COLO668 (cell line): ENCODE measurements at regions not wholly inside any gene's neighbourhood (a gene's known extent, or its start where the extent isn't known, plus 50 kb on each side); places are given as distances from the start of the nearest gene placed in this dataset.

ENCODE experiments used
- DNase-seq: peaks from one replicate; lab custom pipeline; 2025; ENCODE audit not compliant: unreplicated experiment; lab: John Stamatoyannopoulos, UW

DNA sequence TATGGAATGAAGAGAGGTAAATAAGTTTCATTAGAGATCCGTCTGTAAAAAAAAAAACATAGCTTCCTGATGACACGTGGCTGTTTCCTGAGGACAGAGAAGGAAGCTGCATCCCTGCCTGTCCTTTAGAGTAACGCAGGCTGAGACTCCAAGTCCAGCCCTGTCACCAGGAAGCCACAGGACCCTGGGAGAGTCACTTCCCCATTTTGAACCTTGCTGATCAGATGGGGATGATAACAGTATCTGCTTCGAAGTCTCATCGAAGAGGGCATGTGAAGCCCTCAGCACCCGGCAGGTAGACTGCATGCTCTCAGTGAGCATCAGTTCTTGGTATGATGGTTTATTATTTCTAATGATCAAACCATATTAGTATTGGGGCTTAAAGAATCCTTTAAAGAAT lies 139.1 kb upstream of the KCNG1 start:
- no peak for DNase-seq

GRCh38 chr20:51160821-51161220 lies 137.9 kb upstream of the KCNG1 start:
- no peak for DNase-seq

DNA sequence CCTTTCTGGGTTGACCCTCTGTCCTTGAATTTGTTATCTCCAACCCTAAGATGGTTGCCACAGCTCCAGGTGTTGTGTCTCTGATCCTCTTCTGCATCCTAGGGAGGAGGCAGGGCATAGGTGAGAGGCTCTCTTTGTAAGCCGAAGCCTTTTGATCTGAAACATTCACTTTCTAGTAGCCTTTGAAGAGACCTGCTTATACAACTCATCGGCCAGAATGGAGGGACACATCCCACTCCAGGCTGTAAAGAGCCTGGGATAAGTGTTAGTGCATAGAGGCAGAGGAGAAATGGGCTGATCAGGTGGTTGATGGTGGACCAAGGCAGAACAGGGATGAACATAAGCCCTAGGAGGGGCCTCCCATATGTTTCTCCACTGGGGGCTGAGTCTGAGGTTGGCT lies 137.1 kb upstream of the KCNG1 start:
- no peak for DNase-seq

DNA sequence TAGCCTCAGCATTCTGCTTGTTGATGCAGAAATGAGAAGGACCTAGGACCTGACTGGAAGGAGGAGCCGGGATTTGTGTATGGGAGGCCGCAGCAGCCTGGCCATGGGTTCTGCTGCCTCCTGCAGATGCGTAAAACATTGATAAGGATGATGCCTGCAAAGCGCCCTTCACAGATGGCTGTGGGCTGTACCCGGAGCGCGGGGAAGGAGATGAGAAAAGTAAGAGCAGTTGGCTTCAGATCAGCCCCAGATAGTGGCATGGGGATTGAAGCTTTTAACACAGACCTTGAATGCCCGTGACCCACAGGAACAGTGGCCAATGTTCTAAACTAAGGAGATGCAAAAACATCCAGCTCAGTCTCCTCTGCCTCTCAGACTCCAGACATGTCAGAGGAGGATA lies 136.4 kb upstream of the KCNG1 start:
- DNase-seq: no peak

- DNase-seq: no peak
Measured at GRCh38 chr20:51158226-51158625, 135.3 kb upstream of the KCNG1 start.

DNA sequence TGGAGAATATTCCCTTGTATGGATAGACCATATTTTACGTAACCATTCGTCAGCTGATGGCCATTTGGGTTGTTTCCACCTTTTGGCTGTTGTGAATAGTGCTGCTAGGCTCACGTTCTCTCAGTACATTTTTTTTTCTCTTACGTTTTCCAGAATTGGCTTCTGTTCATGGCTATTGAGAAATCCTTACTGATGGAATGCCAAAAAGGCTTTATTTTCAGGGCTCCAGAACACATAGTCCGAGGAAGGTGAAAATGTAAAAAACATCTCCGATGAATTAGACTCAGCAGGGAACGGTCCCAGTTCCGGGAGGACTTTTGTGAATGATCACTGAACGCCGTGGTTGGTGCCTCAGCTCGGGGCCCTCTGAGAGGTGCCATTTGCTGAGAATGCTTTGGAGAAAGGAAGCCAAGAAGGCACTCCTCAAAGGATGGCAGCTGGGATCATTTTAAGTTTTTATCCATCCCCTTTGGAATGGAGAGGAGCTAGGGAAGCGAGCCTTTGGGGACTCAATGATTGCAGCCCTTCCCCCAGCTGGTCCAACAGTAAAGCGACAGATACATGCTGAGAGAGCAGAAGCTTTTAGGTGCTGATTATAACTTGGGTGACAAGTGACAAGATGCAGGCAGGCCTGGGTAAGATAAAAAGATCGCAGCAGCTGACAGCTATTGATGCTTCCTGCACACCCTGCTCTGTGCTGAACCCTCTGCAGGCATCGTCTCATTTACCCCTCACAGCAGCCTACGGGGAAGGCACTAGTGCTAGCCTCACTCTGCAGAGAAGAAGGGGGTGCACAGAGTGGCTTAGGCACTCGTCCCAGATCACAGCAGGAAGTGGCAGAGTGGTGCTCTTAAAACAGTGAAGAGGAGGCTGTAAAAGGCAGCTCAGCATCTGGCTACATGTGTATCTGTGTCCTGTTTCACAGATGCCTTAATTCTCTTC lies 133.4 kb upstream of the KCNG1 start:
- no peak for DNase-seq

- no peak for DNase-seq
Measured at GRCh38 chr20:51154708-51155690, 132.1 kb upstream of the KCNG1 start.

GRCh38 chr20:51153867-51154707 lies 131.2 kb upstream of the KCNG1 start:
- no peak for DNase-seq

GRCh38 chr20:51148941-51149340 lies 126.0 kb upstream of the KCNG1 start:
- DNase-seq: no peak

DNA sequence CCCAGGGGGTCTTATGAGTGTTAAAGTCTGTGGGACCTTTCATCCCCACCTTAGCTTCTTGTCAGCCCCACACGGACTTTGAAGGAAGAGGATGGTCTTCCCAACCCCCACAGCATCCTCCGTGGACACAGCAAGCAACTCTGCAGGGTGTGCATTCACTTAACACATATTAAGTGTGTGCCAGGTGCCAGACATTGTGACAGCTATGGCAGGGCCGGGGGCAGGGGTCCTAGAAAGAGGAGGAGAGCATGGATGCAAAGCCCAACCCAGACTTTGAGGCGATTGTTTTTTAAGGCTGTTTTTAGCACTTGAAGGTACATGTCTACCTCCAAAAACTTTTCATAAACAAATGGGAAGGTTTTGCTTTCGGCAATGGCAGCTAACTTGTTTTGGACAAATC lies 121.6 kb upstream of the KCNG1 start:
- no peak for DNase-seq

DNA sequence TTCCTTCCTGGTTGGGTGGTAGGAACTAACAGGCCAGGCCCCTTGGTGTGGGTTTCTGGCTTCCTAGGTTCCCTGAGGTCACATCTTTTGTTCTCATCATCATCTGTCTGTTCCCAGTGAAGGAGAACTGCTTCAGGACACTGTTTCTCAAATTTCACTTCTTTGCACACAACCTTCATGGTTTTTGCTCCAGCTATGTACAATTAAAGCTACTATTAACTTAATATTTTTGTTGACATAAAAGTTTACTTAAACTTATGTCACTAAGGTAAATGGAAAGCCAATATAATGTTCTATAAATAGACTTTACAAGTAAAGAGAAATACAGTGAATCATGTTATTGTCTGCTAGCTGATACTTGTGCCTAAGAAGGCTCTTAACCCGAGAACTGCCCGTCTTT lies 120.7 kb upstream of the KCNG1 start:
- DNase-seq: no peak

DNA sequence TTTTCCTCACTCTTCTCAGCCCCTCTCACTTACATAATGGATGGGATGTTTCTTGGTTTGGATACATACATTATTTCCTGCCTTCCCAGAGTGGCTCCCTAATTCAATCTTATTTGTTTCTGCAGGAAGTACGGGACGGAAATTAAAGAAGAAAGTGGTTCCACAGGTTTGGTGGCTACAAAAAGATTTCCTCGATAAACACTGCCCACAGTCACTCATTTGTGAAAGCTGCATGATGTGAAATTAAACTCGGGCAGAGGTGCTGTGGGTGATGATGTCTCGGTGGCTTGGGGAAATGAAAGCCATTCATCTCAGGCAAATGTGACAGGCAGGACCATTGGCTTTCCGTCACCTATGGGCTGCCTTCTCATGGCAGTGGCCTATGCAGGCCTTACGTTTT lies 119.5 kb upstream of the KCNG1 start:
- DNase-seq: no peak

GRCh38 chr20:51140671-51141070 lies 117.8 kb upstream of the KCNG1 start:
- no peak for DNase-seq

- no peak for DNase-seq
Measured at GRCh38 chr20:51139891-51140290, 117.0 kb upstream of the KCNG1 start.

DNA sequence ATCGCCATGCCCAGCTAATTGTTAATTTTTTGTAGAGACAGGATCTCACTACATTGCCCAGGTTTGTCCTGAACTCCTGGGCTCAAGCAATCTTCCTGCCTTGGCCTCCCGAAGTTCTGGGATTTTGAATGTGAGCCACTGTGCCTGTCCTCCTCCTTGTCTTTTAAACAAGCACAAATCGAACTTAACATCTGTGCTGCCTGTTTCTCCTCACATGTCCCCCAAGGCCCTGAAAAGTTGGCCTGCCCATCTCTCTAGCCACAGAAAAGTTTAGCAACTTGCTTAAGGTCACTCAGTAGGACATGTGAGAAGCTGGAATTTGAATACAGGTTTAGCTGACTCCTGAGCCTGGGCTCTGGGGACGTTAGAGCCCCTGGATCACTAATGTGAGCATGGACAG lies 115.7 kb upstream of the KCNG1 start:
- DNase-seq: no peak

DNA sequence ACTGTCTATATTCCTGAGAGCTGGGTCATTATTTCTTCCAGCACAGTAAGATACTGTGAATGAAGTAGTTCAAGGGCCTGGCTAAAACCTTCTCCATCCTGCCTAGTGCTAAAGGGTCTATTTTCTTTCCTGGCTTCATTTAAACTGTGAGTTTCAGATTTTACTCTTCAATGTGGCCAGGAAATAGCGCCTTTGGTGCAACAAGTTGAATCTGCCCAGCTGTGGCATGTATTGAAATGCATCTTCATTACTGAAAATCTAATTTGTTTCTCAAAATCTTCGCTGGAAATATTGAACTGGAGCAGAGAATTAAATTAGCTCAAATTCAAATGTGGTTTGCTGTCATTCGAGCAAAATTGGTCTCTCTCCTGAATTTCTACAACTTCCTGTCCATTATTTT lies 114.6 kb upstream of the KCNG1 start:
- DNase-seq: no peak

GRCh38 chr20:51135926-51136715 lies 113.2 kb upstream of the KCNG1 start:
- no peak for DNase-seq

GRCh38 chr20:51134405-51134804 lies 111.5 kb upstream of the KCNG1 start:
- no peak for DNase-seq

DNA sequence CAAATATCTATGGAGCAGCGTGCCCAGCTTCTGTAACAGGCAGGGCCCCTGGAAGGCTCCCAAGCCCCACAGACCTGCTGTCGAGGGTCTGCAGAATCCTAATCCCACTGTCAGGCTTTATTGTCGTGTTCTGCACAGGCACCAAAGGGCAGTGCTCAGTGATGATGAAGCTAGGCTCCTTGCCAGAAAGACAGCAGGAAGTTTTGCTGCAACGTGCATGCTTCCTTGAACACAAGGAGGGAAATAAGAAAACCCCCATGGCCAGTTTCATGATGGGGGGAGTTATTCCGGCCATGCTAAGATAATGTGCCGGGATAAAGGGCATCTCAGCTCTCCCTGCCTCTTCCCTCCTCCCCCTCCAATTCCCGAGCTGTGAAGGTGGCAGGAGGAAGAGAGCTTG lies 109.4 kb upstream of the KCNG1 start:
- no peak for DNase-seq

DNA sequence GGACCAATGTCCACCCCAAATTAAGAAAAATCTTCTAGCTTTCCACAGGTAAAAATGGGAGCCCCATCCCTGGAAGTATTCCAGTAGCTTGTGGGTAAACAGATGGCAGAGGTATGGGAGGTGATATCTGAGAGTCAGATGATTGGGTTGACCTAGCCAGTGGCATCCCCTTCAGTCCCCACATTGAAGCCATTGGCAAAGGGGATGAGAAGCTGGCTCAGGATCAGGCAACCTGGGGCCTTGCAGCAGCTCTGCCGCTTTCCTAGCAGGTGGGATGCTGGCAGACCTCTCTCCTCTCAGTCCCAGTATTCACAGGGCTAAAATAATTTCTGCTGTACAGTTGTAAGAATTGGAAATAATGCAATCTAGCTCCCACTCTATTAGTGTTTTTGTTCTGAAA lies 108.9 kb upstream of the KCNG1 start:
- DNase-seq: no peak
